Gastrocnemius medialis (tissue), 4 donors: ENCODE measurements at regions not wholly inside any gene's neighbourhood (a gene's known extent, or its start where the extent isn't known, plus 50 kb on each side); places are given as distances from the start of the nearest gene placed in this dataset.

ENCODE experiments used
- POLR2A ChIP-seq, 2 donors: fragments of 450-650 bp; IDR thresholded peaks; one replicate each; pipeline ENCODE4 v1.6.1; 2017; ENCODE audit warnings: antibody characterized with exemption in 2 of 2, mild to moderate bottlenecking in 2 of 2, moderate library complexity in 2 of 2
- TF ChIP-seq, protein P1 (sequence below), 5 experiments: fragments of 450-650 bp in 3 of 5; fragments of 200-600 bp in 2 of 5; sonication (generic) in 2 of 5; IDR thresholded peaks in 4 of 5; conservative IDR thresholded peaks in 1 of 5; 1 replicate in 4 of 5; 2 replicates in 1 of 5; pipeline ENCODE4 v1.5.1; 2016 to 2019; ENCODE audit warnings: antibody characterized with exemption in 5 of 5, mild to moderate bottlenecking in 3 of 5, moderate library complexity in 3 of 5

DNA sequence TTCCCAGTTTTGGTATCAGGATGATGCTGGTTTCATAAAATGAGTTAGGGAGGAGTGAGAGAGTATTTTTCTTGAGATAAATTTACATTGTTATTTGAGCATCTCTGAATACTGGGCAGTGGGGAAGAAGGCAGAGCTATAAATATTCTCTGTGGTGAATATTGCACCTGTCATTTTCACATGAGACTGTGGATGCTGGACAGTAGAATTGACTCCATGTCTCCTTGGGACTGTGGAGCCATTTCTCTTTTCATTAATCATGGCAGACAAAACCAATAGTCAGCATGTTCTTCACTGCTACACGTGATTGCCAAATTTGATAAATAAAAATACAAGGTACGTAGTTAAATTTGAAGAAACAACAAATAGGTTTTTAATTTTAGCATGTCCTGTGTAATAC lies 81.2 kb upstream of the PHACTR1 start:
- TF ChIP-seq, protein P1, sequence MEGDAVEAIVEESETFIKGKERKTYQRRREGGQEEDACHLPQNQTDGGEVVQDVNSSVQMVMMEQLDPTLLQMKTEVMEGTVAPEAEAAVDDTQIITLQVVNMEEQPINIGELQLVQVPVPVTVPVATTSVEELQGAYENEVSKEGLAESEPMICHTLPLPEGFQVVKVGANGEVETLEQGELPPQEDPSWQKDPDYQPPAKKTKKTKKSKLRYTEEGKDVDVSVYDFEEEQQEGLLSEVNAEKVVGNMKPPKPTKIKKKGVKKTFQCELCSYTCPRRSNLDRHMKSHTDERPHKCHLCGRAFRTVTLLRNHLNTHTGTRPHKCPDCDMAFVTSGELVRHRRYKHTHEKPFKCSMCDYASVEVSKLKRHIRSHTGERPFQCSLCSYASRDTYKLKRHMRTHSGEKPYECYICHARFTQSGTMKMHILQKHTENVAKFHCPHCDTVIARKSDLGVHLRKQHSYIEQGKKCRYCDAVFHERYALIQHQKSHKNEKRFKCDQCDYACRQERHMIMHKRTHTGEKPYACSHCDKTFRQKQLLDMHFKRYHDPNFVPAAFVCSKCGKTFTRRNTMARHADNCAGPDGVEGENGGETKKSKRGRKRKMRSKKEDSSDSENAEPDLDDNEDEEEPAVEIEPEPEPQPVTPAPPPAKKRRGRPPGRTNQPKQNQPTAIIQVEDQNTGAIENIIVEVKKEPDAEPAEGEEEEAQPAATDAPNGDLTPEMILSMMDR (IDR thresholded peaks at IDR 0.05 in 4 of 5, conservative IDR thresholded peaks at IDR 0.05 in 1 of 5): no peak
- TF ChIP-seq POLR2A (IDR thresholded peaks at IDR 0.05): no peak
